Body of pancreas (tissue), 4 donors: ENCODE measurements at regions not wholly inside any gene's neighbourhood (a gene's known extent, or its start where the extent isn't known, plus 50 kb on each side); places are given as distances from the start of the nearest gene placed in this dataset.

Experiments used
- CTCF ChIP-seq, 7 experiments: fragments of 450-650 bp in 4 of 7; fragments of 200-600 bp in 3 of 7; sonication (generic) in 3 of 7; IDR thresholded peaks; one replicate each; pipeline ENCODE4 v1.5.1; 2016 to 2019; ENCODE audit warnings: antibody characterized with exemption in 7 of 7
- POLR2A ChIP-seq, 3 donors: fragments of 450-650 bp; IDR thresholded peaks; one replicate each; pipeline ENCODE4 v1.6.1; 2016; ENCODE audit warnings: antibody characterized with exemption in 3 of 3, mild to moderate bottlenecking in 2 of 3

GRCh38 chr12:67790660-67791059, 142.1 kb downstream of the DYRK2 start:
- TF ChIP-seq CTCF (IDR thresholded peaks at IDR 0.05): no peak
- no peak for TF ChIP-seq POLR2A (IDR thresholded peaks at IDR 0.05)
